ENCODE measurements at regions not wholly inside any gene's neighbourhood (a gene's known extent, or its start where the extent isn't known, plus 50 kb on each side); places are given as distances from the start of the nearest gene placed in this dataset.

DNA sequence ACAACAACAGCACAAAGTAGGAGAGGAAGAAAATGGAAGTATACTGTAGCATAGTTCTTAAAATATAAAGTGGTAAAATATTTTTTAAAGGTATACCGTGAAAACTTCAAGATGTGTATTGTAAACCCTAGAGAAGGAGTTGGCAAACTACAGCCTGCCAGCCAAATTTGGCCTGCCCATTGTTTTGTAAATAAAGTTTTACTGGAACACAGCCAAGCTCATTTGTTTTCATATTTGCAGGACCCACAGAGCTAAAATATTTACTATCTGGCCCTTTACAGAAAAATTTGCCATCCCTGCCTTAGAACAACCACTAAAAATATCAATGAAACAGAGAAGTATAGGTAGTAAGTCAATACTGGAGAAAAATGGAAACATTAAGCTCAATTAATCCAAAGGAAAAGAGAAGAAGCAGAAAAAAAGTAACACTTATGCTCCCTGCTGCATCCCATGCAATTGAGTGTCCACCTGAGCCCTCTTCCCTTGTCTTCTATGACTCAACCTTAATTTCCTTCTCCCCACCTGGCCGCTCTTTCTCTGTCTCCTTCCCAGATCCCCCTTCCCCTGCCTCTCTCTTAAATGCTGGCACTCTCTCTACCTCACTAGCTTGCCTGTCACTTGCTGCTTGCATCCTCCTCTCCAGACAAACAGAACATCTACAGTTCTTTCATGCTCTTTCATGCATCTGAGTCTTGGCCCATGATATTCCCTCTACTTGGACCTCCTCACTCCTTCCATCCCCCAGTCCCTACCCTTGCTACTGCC is 50.6 kb upstream of the FER start:
- DNase-seq: no peak

DNA sequence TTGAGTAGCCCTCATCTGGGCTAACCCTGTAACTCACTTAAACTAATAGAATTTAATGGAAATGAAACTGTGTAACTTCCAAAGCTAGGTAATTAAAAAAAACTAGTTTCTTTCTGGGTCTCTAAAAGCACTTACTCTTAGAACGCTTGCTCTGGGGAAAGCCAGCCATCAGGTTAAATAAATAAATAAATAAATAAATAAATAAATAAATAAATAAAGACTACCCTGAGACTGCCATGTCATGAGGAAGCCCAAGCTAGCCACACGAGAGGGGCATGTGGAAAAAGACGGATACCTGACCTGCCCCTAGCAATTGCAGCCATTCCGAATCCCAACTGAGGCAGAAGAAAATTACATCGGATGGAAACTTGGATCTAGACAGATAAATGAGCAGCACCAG is 51.3 kb upstream of the FER start:
- DNase-seq: no peak

DNA sequence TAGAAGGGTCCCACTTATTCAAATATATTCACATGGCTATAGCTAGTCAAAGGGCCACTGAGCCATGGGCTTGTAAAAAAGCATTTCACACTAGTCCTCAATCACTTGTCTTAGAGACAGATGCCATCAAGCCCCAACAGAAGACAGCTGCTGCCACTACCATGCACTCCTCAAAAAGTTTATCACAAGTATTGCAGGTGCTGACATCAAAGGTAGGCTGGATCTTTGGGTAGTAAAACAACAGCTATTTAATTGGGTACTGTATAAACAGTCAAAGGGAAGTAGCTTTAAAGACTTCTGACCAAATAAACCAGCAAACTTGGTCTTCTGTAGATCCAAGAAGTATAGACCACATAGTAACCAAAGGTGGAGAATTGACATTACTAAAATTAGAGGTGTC is 59.2 kb upstream of the FER start:
- no peak for DNase-seq

DNA sequence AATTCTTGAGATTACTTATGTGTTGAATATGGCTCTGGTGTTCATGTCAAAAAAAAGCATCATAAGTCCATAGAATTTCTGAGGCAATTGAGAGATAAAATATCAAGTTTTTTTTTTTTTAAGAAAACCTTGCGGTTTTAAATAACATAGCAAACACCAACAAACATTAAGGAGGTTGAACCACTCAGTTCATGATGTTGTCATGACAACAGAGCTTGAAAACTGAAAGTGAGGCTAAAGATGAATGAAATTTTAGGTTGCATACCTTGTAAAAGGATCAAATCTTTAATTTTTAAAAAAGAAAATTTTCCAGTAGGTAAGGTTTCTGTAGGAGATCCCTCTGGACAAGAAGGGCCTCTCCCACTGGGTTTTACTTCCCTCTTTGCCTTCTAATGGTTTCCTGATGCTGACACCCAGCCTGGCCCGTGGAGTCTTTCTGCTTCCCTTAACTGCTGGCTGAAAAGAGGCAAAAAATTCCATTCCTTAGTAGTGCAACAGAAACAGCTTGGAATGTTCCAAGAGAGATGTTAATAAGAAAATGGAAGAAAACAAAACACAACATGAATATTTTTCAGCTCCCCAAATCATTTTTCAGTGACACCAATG is 60.0 kb upstream of the FER start:
- DNase-seq: no peak

DNA sequence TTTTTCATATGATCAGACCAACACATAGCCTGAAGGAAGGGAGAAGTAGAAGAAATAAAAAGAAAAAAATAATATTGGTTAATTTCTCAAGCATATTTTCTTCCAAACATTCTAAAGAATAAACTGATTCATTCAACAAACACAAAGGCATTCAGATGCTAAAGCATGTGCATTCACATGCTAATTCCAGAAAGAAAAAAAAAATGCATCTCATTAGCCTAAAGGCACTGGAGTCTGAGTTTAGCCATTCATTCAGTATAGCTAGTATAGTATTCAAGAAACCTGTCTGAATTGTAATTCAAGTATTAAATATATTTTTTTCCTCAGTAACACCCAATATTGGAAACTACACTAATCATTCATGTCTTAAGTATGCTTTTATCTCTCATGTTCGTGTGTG is 61.0 kb upstream of the FER start:
- DNase-seq: no peak

DNA sequence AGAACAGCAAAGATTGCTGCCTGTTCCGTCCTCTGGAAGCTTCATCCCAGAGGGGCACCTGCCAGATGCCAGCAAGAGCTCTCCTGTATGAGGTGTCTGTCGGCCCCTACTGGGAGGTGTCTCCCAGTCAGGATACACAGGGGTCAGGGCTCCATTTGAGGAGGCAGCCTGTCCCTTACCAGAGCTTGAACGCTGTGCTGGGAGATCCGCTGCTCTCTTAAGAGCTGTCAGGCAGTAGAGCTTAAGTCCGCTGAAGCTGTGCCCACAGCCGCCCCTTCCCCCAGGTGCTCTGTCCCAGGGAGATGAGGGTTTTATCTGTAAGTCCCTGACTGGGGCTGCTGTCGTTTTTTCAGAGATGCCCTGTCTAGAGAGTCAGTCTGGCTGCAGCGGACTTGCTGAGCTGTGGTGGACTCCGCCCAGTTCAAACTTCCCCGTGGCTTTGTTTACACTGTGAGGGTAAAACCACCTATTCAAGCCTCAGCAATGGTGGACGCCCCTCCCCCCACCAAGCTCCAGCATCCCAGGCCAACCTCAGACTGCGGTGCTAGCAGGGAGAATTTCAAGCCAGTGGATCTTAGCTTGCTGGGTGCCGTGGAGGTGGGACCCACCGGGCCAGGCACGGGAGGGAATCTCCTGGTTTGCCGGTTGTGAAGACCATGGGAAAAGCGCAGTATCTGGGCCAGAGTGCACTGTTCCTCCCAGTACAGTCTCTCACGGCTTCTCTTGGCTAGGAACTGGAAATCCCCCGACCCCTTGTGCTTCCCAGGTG is 62.1 kb upstream of the FER start:
- peak in 1 of 2 donors; percentile 23 for DNase-seq

DNA sequence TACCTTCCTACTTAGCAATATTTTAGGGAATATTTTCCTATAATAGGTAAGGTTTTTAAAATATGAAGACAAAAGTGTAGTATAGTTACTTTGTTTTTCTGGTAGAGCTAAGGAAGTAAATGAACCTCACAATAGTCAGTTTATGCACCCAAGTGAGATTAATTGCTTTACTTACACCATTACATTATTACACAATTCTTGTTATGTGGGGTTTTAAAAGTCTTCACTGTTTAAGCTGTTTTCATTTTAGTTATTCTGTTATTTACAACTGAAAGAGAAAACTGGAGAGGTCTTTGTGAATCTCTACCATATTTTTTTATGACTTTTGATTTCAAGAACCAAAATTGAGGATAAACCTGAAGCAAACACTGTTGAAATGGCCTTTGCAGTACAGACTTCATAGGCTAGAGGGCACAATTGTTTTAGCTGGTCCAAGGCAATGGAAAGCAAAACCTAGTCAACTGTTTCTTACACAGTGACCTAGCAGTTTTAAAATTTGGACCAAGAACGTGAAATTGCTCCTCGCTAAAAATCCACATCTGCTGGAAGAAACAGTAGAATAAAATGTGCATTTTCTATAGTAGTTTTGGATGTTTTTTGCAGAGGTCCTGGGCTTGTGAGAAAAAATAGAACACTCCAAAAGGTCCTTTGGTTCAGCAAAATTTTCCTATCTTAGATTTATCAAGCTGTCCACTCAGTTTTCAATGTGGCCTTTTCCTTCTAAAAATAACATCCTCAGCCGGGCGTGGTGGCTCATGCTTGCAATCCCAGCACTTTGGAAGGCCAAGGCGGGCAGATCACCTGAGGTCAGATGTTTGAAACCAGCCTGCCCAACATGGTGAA is 66.4 kb upstream of the FER start:
- DNase-seq: peak; percentile 16 to 50

DNA sequence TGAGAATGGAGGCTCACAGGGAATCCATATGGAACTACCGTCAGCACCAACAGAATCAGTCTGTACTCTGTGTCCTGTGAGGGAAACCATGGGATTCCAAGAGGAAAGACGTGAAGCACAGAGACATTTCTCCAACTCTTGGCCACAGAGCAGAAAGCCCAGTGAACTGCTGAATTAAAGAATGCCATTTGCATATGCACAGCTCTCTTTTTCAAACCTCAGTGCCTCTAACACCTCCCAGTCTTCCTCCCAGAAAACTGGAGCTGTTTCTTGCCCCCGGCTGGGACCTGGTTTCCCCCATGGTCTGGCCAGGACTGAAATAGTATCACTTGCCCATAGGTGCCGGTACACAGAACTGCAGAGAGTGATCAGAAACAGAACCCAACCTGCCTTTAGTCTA is 69.6 kb upstream of the FER start:
- DNase-seq: no peak

DNA sequence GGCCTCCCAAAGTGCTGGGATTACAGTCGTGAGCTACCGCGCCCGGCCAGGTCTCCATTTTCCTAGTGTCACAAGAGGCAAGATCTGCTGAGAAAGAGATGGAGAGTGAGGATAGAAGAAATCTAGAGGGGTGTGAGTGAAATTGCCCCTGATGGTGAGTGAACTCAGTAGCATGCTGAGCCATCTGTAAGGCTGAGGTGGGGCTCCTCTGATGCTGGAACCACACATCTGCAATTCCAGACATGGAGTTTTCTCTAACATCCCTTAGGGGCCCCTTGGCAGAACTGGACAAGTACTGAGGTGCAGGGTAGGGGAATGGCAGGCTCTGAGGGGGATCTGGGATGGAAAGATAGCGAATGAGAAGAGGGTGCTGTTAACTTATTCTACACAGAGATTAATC is 72.0 kb upstream of the FER start:
- DNase-seq: no peak

DNA sequence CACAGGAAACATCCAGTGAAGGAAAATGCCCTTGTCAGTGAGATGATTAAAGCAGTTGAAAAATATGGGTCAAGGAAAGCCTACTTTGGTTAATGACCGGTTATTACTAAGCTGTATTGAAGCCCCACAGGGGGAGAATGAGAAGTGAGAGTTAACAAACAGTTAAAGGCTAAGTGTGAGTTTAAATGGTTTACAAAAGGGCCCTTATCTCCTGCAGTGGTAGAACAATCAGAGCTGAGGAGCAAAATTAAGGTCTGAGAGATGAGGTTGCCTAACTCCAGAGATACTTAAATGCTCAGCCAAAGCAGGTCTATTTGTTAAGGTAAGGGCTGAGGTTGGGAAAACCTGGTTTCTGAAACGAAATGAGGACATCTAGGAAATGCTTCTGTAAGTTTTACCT is 75.1 kb upstream of the FER start:
- no peak for DNase-seq

DNA sequence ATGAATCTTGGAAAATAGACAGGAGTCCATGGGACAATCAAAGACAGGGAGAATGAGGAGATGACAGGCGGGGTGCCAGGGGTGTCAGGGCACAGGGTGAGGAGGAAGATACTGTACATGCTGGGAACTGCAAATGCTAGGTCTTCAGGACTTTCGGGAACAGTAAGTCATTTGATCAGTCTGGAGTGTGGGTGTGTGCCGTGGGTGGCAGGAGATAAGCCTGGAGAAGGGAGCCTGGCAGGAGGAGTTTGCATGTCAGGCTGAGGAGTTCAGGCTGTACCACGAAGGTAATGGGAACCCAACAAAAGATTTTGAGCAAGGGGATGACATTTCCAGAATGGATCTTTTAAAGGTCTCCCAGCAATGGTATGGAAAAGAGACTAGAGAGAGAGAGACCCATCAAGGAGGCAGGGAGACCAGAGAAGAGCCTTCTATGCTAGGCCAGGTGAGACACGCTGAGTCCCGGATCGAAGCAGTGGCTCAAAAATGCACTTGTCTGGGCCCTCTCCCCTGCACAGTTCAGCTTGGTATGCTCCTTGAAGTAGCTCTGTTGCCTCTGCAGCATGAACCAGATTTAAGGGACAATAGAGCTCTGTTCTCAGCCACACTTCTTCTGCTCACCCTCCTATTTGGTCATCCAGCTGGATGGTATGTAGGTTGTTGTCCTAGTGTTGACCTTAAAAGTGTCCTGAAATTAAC is 77.0 kb upstream of the FER start:
- no peak for DNase-seq

DNA sequence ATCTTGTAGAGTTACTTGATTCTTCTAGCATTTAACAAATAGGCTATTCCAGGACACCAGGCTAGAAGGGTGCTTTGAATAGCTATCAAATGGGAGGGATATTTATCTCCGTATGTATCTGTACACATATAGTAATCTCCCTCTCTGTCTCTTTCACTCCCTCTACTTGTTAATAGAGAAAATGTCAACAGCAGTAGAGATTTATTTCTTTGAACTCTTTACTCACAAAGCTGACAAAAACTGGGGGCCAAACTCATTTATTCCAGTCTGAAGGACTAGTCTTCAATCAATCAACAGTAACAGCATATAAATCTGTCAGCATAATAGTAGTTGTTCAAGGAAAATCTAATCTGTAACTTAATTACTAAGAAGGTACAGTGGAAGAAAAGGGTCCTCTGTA is 78.2 kb upstream of the FER start:
- no peak for DNase-seq

DNA sequence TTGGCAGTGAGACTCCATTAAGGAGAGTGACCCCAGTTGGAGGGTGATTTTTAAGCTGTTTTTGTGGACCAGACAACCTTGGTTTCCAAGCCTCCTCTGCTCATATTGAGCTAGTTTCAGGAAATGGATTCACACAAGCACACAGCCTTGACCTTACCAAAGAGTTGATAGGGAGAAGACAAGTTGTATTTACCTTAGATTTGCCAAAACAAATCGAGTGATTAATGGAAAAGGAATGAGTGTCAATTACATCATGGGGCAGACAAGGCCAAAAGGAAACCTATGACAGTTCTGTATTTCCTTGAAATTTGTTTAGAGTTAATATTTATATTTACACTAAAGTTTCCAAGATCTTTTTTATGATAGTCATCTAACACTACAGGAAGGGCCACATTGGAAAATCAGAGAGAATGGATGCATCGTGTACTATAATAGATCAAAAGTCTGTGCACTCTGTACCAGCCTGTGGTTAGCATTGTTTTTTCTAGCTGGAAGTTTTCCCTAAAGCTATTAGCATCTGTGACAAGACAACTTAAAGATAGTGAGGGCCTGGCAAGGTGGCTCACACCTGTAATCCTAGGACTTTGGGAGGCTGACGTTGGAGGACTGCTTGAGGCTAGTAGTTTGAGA is 86.0 kb upstream of the FER start:
- DNase-seq: no peak

DNA sequence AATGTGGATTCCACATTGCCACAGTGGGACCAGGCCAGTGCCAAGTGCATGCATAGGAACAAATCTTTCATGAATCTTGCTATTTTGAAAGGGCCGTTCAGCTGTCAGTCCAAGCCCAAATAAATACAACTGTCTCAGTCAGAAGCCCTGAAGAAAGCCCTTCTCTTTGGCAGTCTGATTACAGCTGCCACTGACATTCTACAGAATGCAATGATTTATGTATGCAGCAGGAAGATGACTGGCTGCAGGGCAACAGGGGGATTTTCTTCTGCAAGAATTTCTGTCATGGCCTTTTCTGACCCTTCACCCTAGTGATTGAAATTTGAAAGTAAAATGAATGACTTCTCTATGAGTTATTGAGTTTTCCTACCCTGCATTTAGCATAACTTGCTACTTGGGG is 86.7 kb upstream of the FER start:
- DNase-seq: no peak

DNA sequence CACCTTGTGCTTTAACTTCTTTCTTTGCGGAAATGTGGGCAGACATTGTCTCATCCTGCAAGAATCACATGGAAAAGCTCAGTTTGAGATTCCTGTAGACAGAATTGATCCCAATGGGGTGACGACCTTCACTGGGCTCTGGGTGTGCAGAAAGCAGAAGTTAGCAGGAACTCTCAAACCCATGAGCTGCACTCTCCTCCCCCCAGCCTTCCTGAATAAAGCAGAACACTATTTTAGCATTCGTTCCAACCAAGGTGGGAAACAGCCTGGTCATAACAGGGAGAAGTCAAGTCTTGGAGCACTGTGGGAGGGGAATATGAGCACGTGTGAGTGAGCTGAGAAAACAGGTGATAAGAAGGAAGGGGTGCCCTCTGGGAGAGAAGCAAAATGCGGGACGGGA is 87.4 kb upstream of the FER start:
- no peak for DNase-seq

DNA sequence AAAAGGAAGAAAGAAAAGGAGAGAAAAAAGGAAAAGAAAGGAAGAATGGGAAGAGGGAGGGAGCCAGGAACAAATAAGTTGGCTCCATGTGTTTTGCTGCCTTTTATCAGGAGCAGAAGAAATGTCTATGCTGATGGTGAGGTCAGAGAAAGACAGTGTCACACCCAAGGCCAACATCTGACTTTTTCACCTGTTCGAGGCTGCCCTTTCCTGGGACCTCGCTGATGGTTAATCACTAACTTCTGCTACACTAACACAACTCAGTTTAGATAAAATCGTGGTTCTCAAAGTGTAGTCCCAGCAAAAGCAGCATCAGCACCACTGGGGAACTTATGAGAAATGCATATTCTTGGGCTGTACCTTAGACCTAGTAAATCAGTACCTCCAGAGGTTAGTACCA is 88.2 kb upstream of the FER start:
- no peak for DNase-seq

DNA sequence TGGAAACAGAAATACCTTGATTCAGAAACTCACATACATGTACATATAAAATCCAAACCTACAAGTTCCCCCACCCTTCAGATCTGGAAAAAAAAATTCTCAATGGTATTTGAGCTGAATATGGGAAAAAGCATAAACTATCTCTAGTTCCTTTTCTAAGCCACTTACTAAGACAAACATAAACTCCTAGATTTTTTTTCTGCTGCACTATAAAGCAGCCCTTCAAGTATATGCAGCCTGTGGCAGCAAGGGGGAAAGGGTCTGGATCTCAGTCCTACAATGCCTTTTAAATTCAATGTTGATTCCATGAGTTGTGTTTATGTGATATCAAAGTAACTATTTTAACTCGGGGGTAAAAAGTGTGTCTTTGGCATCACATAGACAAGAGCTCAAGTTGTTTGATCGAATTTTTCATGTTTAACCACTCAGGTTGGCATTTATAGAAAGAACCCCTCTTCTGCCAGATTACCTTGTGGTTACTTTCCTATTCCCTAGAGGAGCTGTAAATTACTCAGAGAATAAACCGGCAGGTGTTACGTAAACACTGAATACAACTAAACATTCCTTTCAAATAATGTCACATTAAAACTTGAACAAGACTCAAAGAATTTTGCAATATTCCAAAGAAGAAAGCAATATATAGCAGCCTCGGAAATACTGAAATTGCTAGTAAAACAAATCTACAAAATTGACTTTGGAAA is 91.8 kb upstream of the FER start:
- DNase-seq: no peak

DNA sequence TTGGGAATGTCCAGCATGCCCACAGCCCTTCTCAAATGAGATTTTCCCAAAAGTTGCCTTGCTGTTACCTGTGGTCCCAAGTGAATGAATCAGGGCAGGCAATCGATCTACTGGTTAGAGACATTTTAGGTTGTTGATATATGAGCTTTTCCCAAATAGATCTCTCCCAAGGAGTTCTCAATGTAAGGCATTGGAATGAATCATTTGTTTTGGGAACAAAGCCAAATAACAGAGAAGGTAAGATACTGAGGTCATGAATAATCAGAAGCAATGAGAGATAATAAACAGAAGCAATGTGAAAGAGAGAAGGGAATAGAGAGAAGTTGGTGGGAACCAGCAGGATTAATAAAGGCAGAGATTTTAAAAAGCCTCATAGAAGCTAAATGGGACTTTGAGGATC is 93.6 kb upstream of the FER start:
- no peak for DNase-seq

DNA sequence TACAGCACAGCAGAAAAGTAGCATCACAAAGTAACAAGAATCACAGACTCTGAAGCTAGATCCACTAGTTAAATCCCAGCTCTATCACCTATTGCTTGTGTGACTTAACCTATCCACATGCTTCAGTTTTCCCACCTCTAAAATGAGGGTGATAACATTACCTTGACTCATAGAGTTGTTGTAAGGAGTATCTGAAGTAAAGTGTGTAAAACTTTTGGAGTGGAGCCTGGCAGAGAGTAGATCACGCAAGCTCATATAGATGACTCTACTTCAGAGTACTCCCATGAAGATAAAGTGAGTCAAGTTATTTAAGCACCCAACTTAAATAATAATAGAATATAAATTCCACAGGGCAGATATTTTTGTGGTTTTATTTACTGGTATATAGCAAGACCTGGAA is 94.5 kb upstream of the FER start:
- no peak for DNase-seq

DNA sequence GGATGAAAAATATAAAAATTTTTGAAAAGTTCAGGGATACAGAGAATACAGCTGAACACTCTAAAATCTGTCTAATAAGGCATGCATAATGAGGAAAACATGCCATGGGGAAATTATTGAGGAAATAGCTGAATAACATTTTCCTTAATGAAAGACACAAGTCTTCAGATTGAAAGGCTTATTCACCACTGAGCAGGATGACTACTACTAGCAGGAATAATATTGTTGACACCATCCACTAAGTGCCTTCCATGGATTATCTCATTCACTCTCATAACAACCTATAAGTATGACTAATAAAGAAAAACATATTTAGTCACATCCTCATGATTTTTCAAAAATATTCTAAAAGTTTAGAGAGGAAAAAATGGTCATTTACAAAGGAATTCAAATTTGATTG is 96.7 kb upstream of the FER start:
- DNase-seq: no peak

DNA sequence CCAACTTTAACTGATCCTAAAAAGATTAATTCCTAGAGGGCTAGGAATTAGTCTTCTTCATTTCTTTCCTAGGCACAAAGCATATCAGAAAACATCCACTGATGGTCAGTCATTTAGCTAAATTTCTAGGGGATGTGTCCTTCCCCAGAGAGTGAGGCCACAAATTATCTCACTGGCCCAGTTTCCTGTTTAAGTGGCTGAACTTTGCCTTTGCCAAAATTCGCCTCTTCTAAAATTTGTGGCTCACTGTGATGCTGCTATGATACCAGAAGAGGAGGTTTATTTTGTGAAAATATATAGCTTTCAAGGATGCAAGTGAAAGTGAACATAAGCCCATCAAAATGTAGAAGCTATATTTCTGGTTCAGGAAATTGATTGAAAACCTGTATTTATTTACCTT is 98.1 kb upstream of the FER start:
- no peak for DNase-seq

DNA sequence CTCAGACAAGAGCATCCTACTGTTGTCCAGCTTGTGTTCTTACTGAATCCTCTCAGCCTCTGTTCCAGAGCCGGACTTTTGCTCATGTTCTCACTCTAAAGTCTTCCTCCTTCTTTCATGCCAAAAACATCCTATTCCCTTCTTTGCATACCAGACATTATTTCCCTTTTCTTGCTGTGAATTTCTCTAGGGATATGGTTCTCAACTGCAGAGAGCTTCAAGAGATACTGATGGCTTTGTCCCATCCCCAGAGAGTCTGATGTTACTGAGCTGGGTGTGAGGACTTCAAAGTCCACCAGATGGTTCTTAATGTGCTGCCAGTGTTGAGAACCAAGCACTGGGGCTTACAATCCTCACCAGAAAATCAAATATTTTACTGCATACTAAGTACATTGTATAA is 98.6 kb upstream of the FER start:
- no peak for DNase-seq
